ENCODE measurements at regions not wholly inside any gene's neighbourhood (a gene's known extent, or its start where the extent isn't known, plus 50 kb on each side); places are given as distances from the start of the nearest gene placed in this dataset.

DNA sequence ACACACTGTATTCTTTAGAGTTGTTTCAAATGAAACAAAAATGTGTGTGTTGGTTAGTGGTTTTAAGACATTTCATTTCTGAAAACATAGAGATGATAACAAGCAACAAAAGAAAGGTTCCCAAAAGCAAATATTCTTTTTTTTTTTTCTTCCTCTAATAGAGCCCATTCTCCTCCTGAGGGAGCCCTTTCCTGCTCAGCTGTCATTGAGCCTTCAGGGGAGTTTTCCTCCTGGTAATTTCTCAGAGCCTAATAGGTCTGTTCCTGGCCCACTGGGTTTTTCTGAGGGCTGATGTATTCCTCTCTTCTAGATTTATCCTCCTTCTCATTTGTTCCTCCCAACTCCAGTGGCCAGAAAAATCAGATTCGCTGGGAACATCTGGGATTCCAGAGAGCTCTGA is 654.5 kb downstream of the NOVA1 start:
- Histone ChIP-seq H2AFZ (ENCODE audit: low read length) (no peak overlapping the region), H4K8ac (replicated peaks; ENCODE audit: insufficient read length, low read depth, low read length) (no peak overlapping the region), H2BK120ac (ENCODE audit: low read depth, low read length, poor library complexity, severe bottlenecking) (no peak overlapping the region), H2BK12ac (ENCODE audit: insufficient read length, low read depth, low read length) (no peak overlapping the region), H4K5ac (ENCODE audit: insufficient read length, low read depth, low read length) (no peak overlapping the region), H3K18ac (ENCODE audit: insufficient read length, low read depth, low read length) (no peak overlapping the region), H3K9me3 (ENCODE audit: control insufficient read depth, low read depth, low read length) (no peaks in the 10 kb centered on the region), H4K91ac (ENCODE audit: insufficient read length, low read depth, low read length) (no peak overlapping the region), H2BK15ac (ENCODE audit: low read depth, low read length) (no peak overlapping the region), H3K4ac (ENCODE audit: low read depth, low read length) (no peak overlapping the region), H3K79me1 (ENCODE audit: insufficient read depth, low read depth, low read length, poor library complexity, severe bottlenecking) (no peaks in the 10 kb centered on the region), H2AK5ac (ENCODE audit: insufficient read length, low read length) (no peak overlapping the region), H3K14ac (ENCODE audit: insufficient read depth, low read length) (no peak overlapping the region), H3K27me3 (ENCODE audit: insufficient read depth, low read length) (no peaks in the 10 kb centered on the region), H3T11ph (ENCODE audit: low read length) (no peak overlapping the region), H3K4me1 (ENCODE audit: insufficient read depth, low read length) (no peaks in the 10 kb centered on the region), H3K4me2 (ENCODE audit: insufficient read depth, insufficient read length, low read length) (no peak overlapping the region), H3K56ac (ENCODE audit: insufficient read length, low read depth, low read length) (no peak overlapping the region), H3K79me2 (ENCODE audit: insufficient read depth, low read length) (no peaks in the 10 kb centered on the region), H3K9ac (ENCODE audit: extremely low read depth, insufficient read length, low read length) (no peak overlapping the region), H2BK20ac (ENCODE audit: low read depth, low read length, poor library complexity, severe bottlenecking) (no peak overlapping the region), H4K20me1 (ENCODE audit: control insufficient read depth, insufficient read depth, insufficient read length) (no peaks in the 10 kb centered on the region), H3K23ac (ENCODE audit: insufficient read length, low read depth, low read length) (no peak overlapping the region), H2BK5ac (ENCODE audit: insufficient read length, low read length) (no peak overlapping the region), H3K27ac (ENCODE audit: insufficient read length, low read depth, low read length) (no peak overlapping the region), H3K23me2 (ENCODE audit: insufficient read length, low read depth, low read length, poor library complexity, severe bottlenecking) (no peaks in the 10 kb centered on the region)
- DNase-seq = no peak
- H3K36me3 Mint-ChIP-seq (ENCODE audit: insufficient read depth in 1 of 3, low read depth in 3 of 3) = no peaks in the 10 kb centered on the region
- H3K9me3 Mint-ChIP-seq = no peaks in the 10 kb centered on the region
- no peak overlapping the region for H3K4me3 Mint-ChIP-seq
- TF ChIP-seq, protein P1, sequence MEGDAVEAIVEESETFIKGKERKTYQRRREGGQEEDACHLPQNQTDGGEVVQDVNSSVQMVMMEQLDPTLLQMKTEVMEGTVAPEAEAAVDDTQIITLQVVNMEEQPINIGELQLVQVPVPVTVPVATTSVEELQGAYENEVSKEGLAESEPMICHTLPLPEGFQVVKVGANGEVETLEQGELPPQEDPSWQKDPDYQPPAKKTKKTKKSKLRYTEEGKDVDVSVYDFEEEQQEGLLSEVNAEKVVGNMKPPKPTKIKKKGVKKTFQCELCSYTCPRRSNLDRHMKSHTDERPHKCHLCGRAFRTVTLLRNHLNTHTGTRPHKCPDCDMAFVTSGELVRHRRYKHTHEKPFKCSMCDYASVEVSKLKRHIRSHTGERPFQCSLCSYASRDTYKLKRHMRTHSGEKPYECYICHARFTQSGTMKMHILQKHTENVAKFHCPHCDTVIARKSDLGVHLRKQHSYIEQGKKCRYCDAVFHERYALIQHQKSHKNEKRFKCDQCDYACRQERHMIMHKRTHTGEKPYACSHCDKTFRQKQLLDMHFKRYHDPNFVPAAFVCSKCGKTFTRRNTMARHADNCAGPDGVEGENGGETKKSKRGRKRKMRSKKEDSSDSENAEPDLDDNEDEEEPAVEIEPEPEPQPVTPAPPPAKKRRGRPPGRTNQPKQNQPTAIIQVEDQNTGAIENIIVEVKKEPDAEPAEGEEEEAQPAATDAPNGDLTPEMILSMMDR (conservative IDR thresholded peaks at IDR 0.05) = peak; percentile 34; the same call in 1 of the 3 replicates
- no peak overlapping the region; a peak in 1 of 7 replicates for H3K27ac Mint-ChIP-seq
- 0 out of 4 replicates have a peak, but pooled peaks cover 0 to 2% of the 10 kb centered on the region in 2 experiments for H3K4me1 Mint-ChIP-seq
- H3K27me3 Mint-ChIP-seq (ENCODE audit: low read depth) = no peaks in the 10 kb centered on the region
- no CpG with 5 or more reads among the region's 1 CpG for WGBS (ENCODE audit: extremely low coverage, insufficient read length, low lambda C conversion rate)

All from H9 (cell line).